HEK293T (cell line): ENCODE measurements at regions not wholly inside any gene's neighbourhood (a gene's known extent, or its start where the extent isn't known, plus 50 kb on each side); places are given as distances from the start of the nearest gene placed in this dataset.

ENCODE experiments used
- CTCF ChIA-PET: fragments of 350-600 bp; formaldehyde crosslinking; extraction: SDS; loops from one replicate; lab custom pipeline; 2021; ENCODE audit warnings: antibody characterized with exemption, inconsistent platforms; lab: Yijun Ruan, JAX
- POLR2A ChIA-PET: fragments of 350-600 bp; formaldehyde crosslinking; extraction: SDS; loops from one replicate; lab custom pipeline; 2020; ENCODE audit warnings: antibody characterized with exemption, inconsistent platforms; lab: Yijun Ruan, JAX
- DNase-seq: peaks from one replicate; pipeline ENCODE4 v3.0.0; 2012; ENCODE audit warnings: mixed read lengths; ENCODE audit errors: extremely low spot score
- ARNT ChIP-seq: fragments of 450-650 bp; IDR thresholded peaks from 2 replicates; pipeline ENCODE4 v1.6.1; 2017; ENCODE audit warnings: mild to moderate bottlenecking
- BHLHE40 ChIP-seq: fragments of 450-650 bp; IDR thresholded peaks from 2 replicates; pipeline ENCODE4 v1.6.1; 2016; ENCODE audit warnings: mild to moderate bottlenecking, moderate library complexity, borderline replicate concordance
- CTBP1 ChIP-seq: fragments of 450-650 bp; IDR thresholded peaks from 2 replicates; pipeline ENCODE4 v1.6.1; 2016; ENCODE audit warnings: borderline replicate concordance
- ELF4 ChIP-seq: fragments of 450-650 bp; IDR thresholded peaks from 2 replicates; pipeline ENCODE4 v1.6.1; 2017; ENCODE audit warnings: antibody characterized with exemption
- FOXA1 ChIP-seq: fragments of 450-650 bp; IDR thresholded peaks from 2 replicates; pipeline ENCODE4 v1.6.1; 2016; ENCODE audit warnings: mild to moderate bottlenecking
- FOXK2 ChIP-seq: fragments of 450-650 bp; IDR thresholded peaks from 2 replicates; pipeline ENCODE4 v1.6.1; 2016; ENCODE audit warnings: mild to moderate bottlenecking
- FOXM1 ChIP-seq: fragments of 450-650 bp; IDR thresholded peaks from 2 replicates; pipeline ENCODE4 v1.6.1; 2017; ENCODE audit warnings: mild to moderate bottlenecking, borderline replicate concordance
- HDGF ChIP-seq: fragments of 450-650 bp; IDR thresholded peaks from 2 replicates; pipeline ENCODE4 v1.6.1; 2017; ENCODE audit warnings: antibody characterized with exemption, borderline replicate concordance
- L3MBTL2 ChIP-seq: fragments of 450-650 bp; conservative IDR thresholded peaks from 2 replicates; pipeline ENCODE4 v1.6.1; 2016; ENCODE audit warnings: mild to moderate bottlenecking
- LEF1 ChIP-seq: fragments of 450-650 bp; IDR thresholded peaks from 2 replicates; pipeline ENCODE4 v1.6.1; 2017; ENCODE audit warnings: mild to moderate bottlenecking, borderline replicate concordance
- NFRKB ChIP-seq: fragments of 450-650 bp; IDR thresholded peaks from 2 replicates; pipeline ENCODE4 v1.6.1; 2016; ENCODE audit warnings: mild to moderate bottlenecking, moderate library complexity
- SP1 ChIP-seq: fragments of 450-650 bp; IDR thresholded peaks from 2 replicates; pipeline ENCODE4 v1.6.1; 2017
- SUZ12 ChIP-seq: fragments of 450-650 bp; IDR thresholded peaks from 2 replicates; pipeline ENCODE4 v1.6.1; 2016; ENCODE audit warnings: mild to moderate bottlenecking
- TARDBP ChIP-seq: fragments of 450-650 bp; IDR thresholded peaks from 2 replicates; pipeline ENCODE4 v1.6.1; 2016
- ZNF384 ChIP-seq: fragments of 450-650 bp; IDR thresholded peaks from 2 replicates; pipeline ENCODE4 v1.6.1; 2016
- TF ChIP-seq, protein P1 (sequence below): fragments of 450-650 bp; IDR thresholded peaks from 2 replicates; pipeline ENCODE4 v1.6.1; 2016

DNA sequence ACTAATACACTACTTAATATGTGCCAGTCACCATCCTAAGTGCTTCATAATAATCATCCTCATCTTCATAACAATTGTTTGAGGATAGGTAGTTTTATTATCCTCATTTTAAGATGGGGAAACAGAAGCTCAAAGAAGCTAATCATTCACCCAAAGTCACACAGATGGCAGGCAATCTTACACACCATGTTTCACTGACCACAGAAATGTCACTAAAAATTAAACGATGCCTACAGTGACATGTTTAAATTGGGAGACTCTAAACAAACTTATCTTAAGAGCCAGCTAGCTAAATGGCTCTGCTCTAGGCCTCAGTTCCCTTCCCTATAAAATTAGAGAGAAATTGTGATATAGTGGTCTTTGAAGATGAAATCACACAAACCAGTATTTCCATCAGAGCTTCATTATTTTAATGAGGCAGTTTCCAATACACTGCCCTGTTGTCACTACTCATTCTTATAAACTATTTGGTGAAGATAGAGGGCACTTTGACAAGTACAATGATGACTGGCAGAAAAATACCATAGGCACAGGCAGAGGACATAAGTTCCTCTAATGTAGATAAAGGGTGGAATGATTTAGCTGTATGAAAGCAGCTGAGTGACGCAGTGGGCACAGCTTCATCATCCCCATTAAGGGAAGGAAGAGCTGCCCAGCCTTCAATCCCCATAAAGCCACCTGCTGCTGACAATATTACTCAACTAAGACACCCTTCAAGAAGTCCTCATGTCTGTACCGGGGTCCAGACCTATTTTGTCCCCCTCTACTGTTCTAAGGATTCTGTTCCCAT lies 224.1 kb downstream of the ACTL7B start:
- CTCF ChIA-PET, result no interaction called here
- no peak for DNase-seq
- TF ChIP-seq, protein P1, sequence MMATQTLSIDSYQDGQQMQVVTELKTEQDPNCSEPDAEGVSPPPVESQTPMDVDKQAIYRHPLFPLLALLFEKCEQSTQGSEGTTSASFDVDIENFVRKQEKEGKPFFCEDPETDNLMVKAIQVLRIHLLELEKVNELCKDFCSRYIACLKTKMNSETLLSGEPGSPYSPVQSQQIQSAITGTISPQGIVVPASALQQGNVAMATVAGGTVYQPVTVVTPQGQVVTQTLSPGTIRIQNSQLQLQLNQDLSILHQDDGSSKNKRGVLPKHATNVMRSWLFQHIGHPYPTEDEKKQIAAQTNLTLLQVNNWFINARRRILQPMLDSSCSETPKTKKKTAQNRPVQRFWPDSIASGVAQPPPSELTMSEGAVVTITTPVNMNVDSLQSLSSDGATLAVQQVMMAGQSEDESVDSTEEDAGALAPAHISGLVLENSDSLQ, result no peak
- POLR2A ChIA-PET, result no interaction called here

DNA sequence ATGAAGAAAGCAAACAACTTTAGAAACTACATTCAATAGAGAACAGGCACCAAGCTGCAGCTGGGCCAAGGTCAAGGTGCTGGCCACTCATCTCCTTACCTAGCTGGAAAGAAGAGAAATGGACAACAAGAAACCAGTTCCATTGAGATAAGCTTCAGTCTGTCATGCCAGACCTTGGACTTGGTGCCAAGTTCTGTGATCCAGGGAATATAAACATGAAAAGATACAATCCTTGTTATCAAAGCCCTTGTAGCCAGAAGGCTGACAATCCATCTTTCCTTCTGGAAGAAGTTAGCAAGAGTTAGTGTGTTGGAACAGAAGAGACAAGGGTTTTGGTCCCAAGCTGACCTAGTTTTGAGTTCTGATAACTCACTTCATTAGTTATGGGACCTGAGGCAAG lies 227.5 kb downstream of the ACTL7B start:
- DNase-seq, result no peak
- ChIA-PET POLR2A (no interaction called here), CTCF (no interaction called here)
- TF ChIP-seq TARDBP (no peak), NFRKB (no peak), HDGF (no peak), BHLHE40 (no peak), FOXK2 (no peak), L3MBTL2 (no peak), ARNT (no peak), SUZ12 (no peak), ZNF384 (no peak), CTBP1 (no peak), FOXM1 (no peak), SP1 (no peak), FOXA1 (no peak), ELF4 (no peak), LEF1 (no peak)
- TF ChIP-seq, protein P1, result no peak

DNA sequence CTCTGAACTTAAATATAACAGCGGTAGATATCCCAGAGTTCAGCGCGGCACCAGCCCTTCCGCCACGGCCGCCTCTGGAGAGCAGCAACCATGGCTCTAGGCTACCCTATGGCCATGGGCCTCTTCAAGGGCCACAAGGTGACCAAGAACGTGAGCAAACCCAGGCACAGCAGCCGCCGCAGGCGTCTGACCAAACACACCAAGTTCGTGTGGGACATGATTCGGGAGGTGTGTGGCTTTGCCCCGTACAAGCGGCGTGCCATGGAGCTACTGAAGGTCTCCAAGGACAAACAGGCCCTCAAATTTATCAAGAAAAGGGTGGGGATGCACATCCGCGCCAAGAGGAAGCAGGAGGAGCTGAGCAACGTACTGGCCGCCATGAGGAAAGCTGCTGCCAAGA lies 229.0 kb downstream of the ACTL7B start:
- CTCF ChIA-PET, result no interaction called here
- POLR2A ChIA-PET, result no interaction called here
- no peak for TF ChIP-seq HDGF
- no peak for TF ChIP-seq NFRKB
- TF ChIP-seq BHLHE40, result no peak
- no peak for TF ChIP-seq FOXK2
- TF ChIP-seq SP1, result no peak
- DNase-seq, result no peak

DNA sequence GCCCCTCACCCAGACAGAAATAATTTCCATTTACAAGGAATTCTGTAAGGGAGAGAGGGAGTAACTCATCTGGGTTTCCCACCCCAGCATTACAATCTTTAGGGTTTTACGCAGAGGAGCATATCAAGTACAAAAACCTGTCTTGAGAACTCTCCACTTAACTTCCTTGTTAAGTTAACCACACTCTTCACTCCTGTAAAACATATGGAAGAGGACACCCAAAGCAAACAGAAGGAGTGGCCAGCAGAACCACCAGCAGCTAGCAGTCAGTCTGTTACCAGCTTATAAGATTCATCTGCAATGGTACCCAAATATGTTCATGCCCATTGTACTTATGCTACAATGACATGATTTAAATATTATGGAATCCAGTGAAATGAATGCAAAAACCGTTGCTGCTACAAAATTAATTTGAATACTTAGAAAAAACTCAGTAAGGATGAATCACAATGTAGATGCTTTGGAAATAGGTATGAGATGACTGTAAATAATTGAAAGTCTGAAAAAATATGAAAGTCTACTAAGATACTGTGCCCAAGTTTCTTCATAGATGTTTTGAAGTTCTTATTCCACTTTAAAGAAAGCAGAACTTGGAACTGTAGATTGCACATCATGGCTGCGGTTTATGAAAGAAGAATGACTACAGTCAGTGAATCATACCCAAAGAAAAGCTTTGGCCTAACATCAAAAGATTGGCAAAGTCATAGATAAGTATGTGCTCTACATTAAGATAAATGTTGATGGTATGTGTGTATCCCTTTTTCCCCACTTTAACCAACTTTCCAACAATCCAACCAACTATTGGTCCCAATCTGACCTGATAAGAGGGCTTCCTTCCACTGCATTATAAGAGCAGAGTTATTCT lies 233.6 kb downstream of the ACTL7B start:
- TF ChIP-seq FOXA1 (no peak), CTBP1 (no peak), FOXK2 (no peak), BHLHE40 (no peak), LEF1 (no peak), HDGF (no peak), SUZ12 (no peak), NFRKB (no peak), ZNF384 (no peak), ELF4 (no peak), ARNT (no peak), SP1 (no peak), FOXM1 (no peak), TARDBP (no peak), L3MBTL2 (no peak)
- TF ChIP-seq, protein P1, result no peak
- POLR2A ChIA-PET, result no interaction called here

DNA sequence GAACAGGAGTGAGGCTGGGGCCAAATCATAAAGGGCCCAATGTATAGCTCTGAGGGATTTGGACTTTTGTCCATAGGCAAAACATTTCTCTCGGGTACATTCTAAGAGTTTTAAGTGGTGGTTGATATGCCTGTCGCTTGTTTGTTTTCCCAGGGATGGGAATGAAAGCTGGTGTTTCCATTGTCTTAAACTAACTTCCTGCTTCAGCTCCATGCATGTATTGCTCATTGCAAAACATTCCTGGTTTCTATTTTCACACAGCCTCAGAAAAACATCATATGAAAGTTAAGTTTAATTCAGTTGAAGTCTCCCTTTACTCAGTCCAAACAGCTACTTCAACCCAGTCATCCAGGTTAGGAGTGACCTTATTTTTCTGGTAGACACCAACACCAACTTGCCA lies 235.0 kb downstream of the ACTL7B start:
- CTCF ChIA-PET, result no interaction called here
- DNase-seq, result no peak
- POLR2A ChIA-PET, result no interaction called here
- no peak for TF ChIP-seq TARDBP
- no peak for TF ChIP-seq LEF1
- no peak for TF ChIP-seq SP1
- no peak for TF ChIP-seq SUZ12
- TF ChIP-seq NFRKB, result no peak
- TF ChIP-seq FOXA1, result no peak
- no peak for TF ChIP-seq FOXM1
- TF ChIP-seq HDGF, result no peak
- no peak for TF ChIP-seq ELF4

More for the DNA sequence above, 233.6 kb downstream of the ACTL7B start:
- CTCF ChIA-PET, result no interaction called here
- no peak for DNase-seq

DNA sequence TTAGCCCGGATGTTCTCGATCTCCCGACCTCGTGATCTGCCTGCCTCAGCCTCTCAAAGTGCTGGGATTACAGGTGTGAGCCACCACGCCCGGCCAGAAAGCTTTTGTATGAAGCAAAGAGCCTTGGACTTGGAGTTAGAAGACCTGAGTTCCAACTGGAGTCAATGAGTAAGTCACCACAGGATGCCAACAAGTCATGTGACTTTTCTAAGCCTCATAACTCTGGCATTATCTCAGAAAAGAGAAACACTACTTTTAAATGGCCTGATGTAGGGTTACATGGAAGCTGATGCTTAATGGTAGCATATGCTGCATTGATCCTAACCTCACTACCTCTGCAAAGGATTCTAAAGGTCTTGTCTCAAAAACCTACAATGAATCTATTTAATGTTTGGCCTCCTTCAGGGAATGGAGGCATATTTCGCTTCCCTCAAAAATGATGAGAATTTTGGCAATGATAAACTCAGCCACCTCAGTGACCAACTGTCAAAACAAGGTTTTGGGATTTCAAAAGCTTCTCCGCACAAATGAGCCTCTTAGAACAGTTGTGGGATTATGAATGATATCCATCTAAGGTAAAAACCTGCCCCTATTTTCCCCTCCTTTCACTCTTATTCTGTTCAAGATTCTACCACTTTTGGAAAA lies 236.8 kb downstream of the ACTL7B start:
- ChIA-PET CTCF (no interaction called here), POLR2A (no interaction called here)
- no peak for DNase-seq
- TF ChIP-seq TARDBP (no peak), BHLHE40 (no peak), CTBP1 (no peak), FOXM1 (no peak), ELF4 (no peak), SUZ12 (no peak), ZNF384 (no peak), ARNT (no peak), LEF1 (no peak), FOXK2 (no peak), SP1 (no peak), L3MBTL2 (no peak), NFRKB (no peak), FOXA1 (no peak), HDGF (no peak)
- TF ChIP-seq, protein P1, result no peak
